PC-3 (cell line): ENCODE measurements at regions not wholly inside any gene's neighbourhood (a gene's known extent, or its start where the extent isn't known, plus 50 kb on each side); places are given as distances from the start of the nearest gene placed in this dataset.

Experiments
- CTCF ChIP-seq: fragments of 300-600 bp; sonication (generic); conservative IDR thresholded peaks from 2 replicates; pipeline ENCODE4 v1.5.1; 2017; ENCODE audit warnings: antibody characterized with exemption, low read depth, mild to moderate bottlenecking, low read length
- EZH2 ChIP-seq: fragments of 300-600 bp; sonication (generic); IDR thresholded peaks from one replicate; pipeline ENCODE4 v1.6.1; 2017; ENCODE audit warnings: antibody characterized with exemption, mild to moderate bottlenecking, low read length; ENCODE audit not compliant: unreplicated experiment

GRCh38 chr2:126798276-126799140 lies 100.2 kb upstream of the TEX51 start:
- no peak for TF ChIP-seq CTCF
- no peak for TF ChIP-seq EZH2
